Tibial nerve (tissue), 4 donors: ENCODE measurements at regions not wholly inside any gene's neighbourhood (a gene's known extent, or its start where the extent isn't known, plus 50 kb on each side); places are given as distances from the start of the nearest gene placed in this dataset.
"Not testable (repeated sequence)": the region's sequence is repeated elsewhere in the genome, so short reads cannot be mapped to it uniquely, and the experiment has no call there.

Experiments
- DNase-seq, 2 donors: peaks; one replicate each; pipeline ENCODE4 v3.0.0-alpha.2; 2019; ENCODE audit warnings: low spot score in 2 of 2
- H3K27ac ChIP-seq, 4 donors: fragments of 200-600 bp; sonication (generic) in 3 of 4; one replicate each; pipeline ENCODE4 v1.5.1; 2017 to 2019; ENCODE audit warnings: mild to moderate bottlenecking in 1 of 4
- H3K27me3 ChIP-seq, 2 donors: fragments of 200-600 bp; sonication (generic) in 1 of 2; one replicate each; pipeline versions ENCODE4 v1.5.1 to v1.6.0; 2017 to 2019
- H3K36me3 ChIP-seq, 3 donors: fragments of 200-600 bp; sonication (generic); one replicate each; pipeline ENCODE4 v1.5.1; 2018 to 2019
- H3K4me1 ChIP-seq, 4 donors: fragments of 200-600 bp; sonication (generic) in 3 of 4; one replicate each; pipeline ENCODE4 v1.5.1; 2017 to 2019
- H3K4me3 ChIP-seq, 4 donors: fragments of 200-600 bp; sonication (generic) in 3 of 4; one replicate each; pipeline ENCODE4 v1.5.1; 2017 to 2019; ENCODE audit warnings: mild to moderate bottlenecking in 1 of 4, moderate library complexity in 1 of 4
- H3K9me3 ChIP-seq, 4 donors: fragments of 200-600 bp; sonication (generic) in 3 of 4; one replicate each; pipeline ENCODE4 v1.5.1; 2017 to 2019
- CTCF ChIP-seq, 5 experiments: fragments of 200-600 bp in 3 of 5; fragments of 450-650 bp in 2 of 5; sonication (generic) in 3 of 5; IDR thresholded peaks; one replicate each; pipeline ENCODE4 v1.5.1; 2016 to 2019; ENCODE audit warnings: antibody characterized with exemption in 5 of 5, mild to moderate bottlenecking in 3 of 5, moderate library complexity in 2 of 5
- EP300 ChIP-seq, 2 donors: sonication (generic); formaldehyde crosslinking; IDR thresholded peaks; one replicate each; pipeline ENCODE4 v1.6.1; 2017; ENCODE audit warnings: antibody characterized with exemption in 2 of 2, mild to moderate bottlenecking in 1 of 2
- POLR2A ChIP-seq, 2 donors: fragments of 450-650 bp; IDR thresholded peaks; one replicate each; pipeline ENCODE4 v1.6.1; 2017; ENCODE audit warnings: antibody characterized with exemption in 2 of 2, mild to moderate bottlenecking in 2 of 2, moderate library complexity in 2 of 2
- WGBS, 2 donors: methylation state at CpG; one replicate each; pipeline ENCODE4 v1.1.5; 2018; 5-methylcytosine and 5-hydroxymethylcytosine counted together

GRCh38 chr9:102506406-102506805, 488.7 kb upstream of the CYLC2 start:
- Histone ChIP-seq H3K9me3 (no peaks in the 10 kb centered on the region), H3K4me1 (no peaks in the 10 kb centered on the region), H3K36me3 (no peaks in the 10 kb centered on the region), H3K27ac (no peak overlapping the region), H3K4me3 (no peak overlapping the region), H3K27me3 (no peaks in the 10 kb centered on the region)
- no peak for DNase-seq
- TF ChIP-seq EP300 (IDR thresholded peaks at IDR 0.05) (no peak), POLR2A (IDR thresholded peaks at IDR 0.05) (no peak), CTCF (IDR thresholded peaks at IDR 0.05) (no peak)
- 34 to 50% methylated on average over 1 of the region's 1 CpG for WGBS, 2 donors

- 48 to 50% methylated on average over 1 of the region's 1 CpG for WGBS, 2 donors
- TF ChIP-seq CTCF (IDR thresholded peaks at IDR 0.05), result no peak
- no peak for TF ChIP-seq EP300 (IDR thresholded peaks at IDR 0.05)
- TF ChIP-seq POLR2A (IDR thresholded peaks at IDR 0.05), result no peak
- Histone ChIP-seq H3K27me3 (no peaks in the 10 kb centered on the region), H3K27ac (no peak overlapping the region), H3K36me3 (no peaks in the 10 kb centered on the region), H3K4me1 (no peaks in the 10 kb centered on the region), H3K4me3 (no peak overlapping the region), H3K9me3 (no peaks in the 10 kb centered on the region)
- DNase-seq, result no peak
Observed at GRCh38 chr9:102499468-102499867, 495.7 kb upstream of the CYLC2 start.

GRCh38 chr9:102497709-102498108, 497.4 kb upstream of the CYLC2 start:
- Histone ChIP-seq H3K4me3 (no peak overlapping the region), H3K9me3 (no peaks in the 10 kb centered on the region), H3K27me3 (no peaks in the 10 kb centered on the region), H3K36me3 (no peaks in the 10 kb centered on the region), H3K4me1 (no peaks in the 10 kb centered on the region), H3K27ac (no peak overlapping the region)
- DNase-seq, result no peak
- TF ChIP-seq CTCF (IDR thresholded peaks at IDR 0.05), result no peak
- WGBS, 2 donors, result 73 to 82% methylated on average over 9 of the region's 9 CpGs

- H3K36me3 ChIP-seq, H3K27me3 ChIP-seq, H3K9me3 ChIP-seq, H3K4me1 ChIP-seq, DNase-seq, H3K4me3 ChIP-seq, H3K27ac ChIP-seq: not testable (repeated sequence)
- WGBS, 2 donors, result 98 to 100% methylated on average over 5 to 25 of the region's 25 CpGs
Observed at GRCh38 chr9:102486976-102487375, 508.2 kb upstream of the CYLC2 start.

GRCh38 chr9:102483651-102484050, 511.5 kb upstream of the CYLC2 start:
- no peaks in the 10 kb centered on the region for H3K4me1 ChIP-seq
- no peak overlapping the region for H3K4me3 ChIP-seq
- no peaks in the 10 kb centered on the region for H3K36me3 ChIP-seq
- DNase-seq, result no peak
- H3K9me3 ChIP-seq, result no peaks in the 10 kb centered on the region
- 46 to 52% methylated on average over 1 of the region's 1 CpG for WGBS, 2 donors
- H3K27me3 ChIP-seq, result no peaks in the 10 kb centered on the region
- TF ChIP-seq CTCF (IDR thresholded peaks at IDR 0.05), result no peak
- TF ChIP-seq POLR2A (IDR thresholded peaks at IDR 0.05), result no peak
- no peak overlapping the region for H3K27ac ChIP-seq

GRCh38 chr9:102482776-102483175, 512.4 kb upstream of the CYLC2 start:
- 93 to 94% methylated on average over 1 of the region's 1 CpG for WGBS, 2 donors
- Histone ChIP-seq H3K27ac (no peak overlapping the region), H3K4me1 (no peaks in the 10 kb centered on the region), H3K4me3 (no peak overlapping the region), H3K27me3 (no peaks in the 10 kb centered on the region), H3K36me3 (no peaks in the 10 kb centered on the region), H3K9me3 (no peaks in the 10 kb centered on the region)
- TF ChIP-seq CTCF (IDR thresholded peaks at IDR 0.05) (no peak), POLR2A (IDR thresholded peaks at IDR 0.05) (no peak), EP300 (IDR thresholded peaks at IDR 0.05) (no peak)
- no peak for DNase-seq
